Adrenal gland (tissue), 5 donors: ENCODE measurements at regions not wholly inside any gene's neighbourhood (a gene's known extent, or its start where the extent isn't known, plus 50 kb on each side); places are given as distances from the start of the nearest gene placed in this dataset.

Experiments used
- CTCF ChIP-seq, 6 experiments: fragments of 450-650 bp in 4 of 6; fragments of 200-600 bp in 2 of 6; sonication (generic) in 1 of 6; IDR thresholded peaks; 1 replicate in 5 of 6; 2 replicates in 1 of 6; pipeline versions ENCODE4 v1.5.1 to v1.8.0; 2016 to 2021; ENCODE audit warnings: antibody characterized with exemption in 6 of 6, mild to moderate bottlenecking in 2 of 6, moderate library complexity in 1 of 6
- POLR2A ChIP-seq, 2 donors: fragments of 450-650 bp; IDR thresholded peaks; one replicate each; pipeline ENCODE4 v1.6.1; 2017; ENCODE audit warnings: antibody characterized with exemption in 2 of 2, mild to moderate bottlenecking in 2 of 2, moderate library complexity in 1 of 2
- donor health status: DM: no; HTN: no; CAD: no.

GRCh38 chr10:116002735-116003134 lies 270.3 kb downstream of the GFRA1 start:
- no peak for TF ChIP-seq CTCF (IDR thresholded peaks at IDR 0.05)
- TF ChIP-seq POLR2A (IDR thresholded peaks at IDR 0.05) = no peak
